DOHH2 (cell line): ENCODE measurements at regions not wholly inside any gene's neighbourhood (a gene's known extent, or its start where the extent isn't known, plus 50 kb on each side); places are given as distances from the start of the nearest gene placed in this dataset.

ENCODE experiments used
- H3F3A ChIP-seq: fragments of 200-600 bp; sonication (generic), shearing (Covaris generic); 2 replicates; pipeline ENCODE4 v1.6.0; 2016; ENCODE audit warnings: antibody characterized with exemption, mild to moderate bottlenecking; ENCODE audit not compliant: control insufficient read depth, insufficient read depth
- H3K27ac ChIP-seq: fragments of 200-600 bp; sonication (generic); 2 replicates; pipeline ENCODE4 v1.5.1; 2014; ENCODE audit warnings: low read depth, mild to moderate bottlenecking, low read length, moderate library complexity
- H3K27me3 ChIP-seq: fragments of 200-600 bp; sonication (generic); 2 replicates; pipeline ENCODE4 v1.6.1; 2014; ENCODE audit warnings: mild to moderate bottlenecking, low read length, mixed read lengths; ENCODE audit not compliant: control insufficient read depth
- H3K36me3 ChIP-seq: fragments of 200-600 bp; sonication (generic); 2 replicates; pipeline ENCODE4 v1.6.1; 2014; ENCODE audit warnings: mild to moderate bottlenecking, low read length, moderate library complexity, mixed read lengths; ENCODE audit not compliant: control insufficient read depth
- H3K4me1 ChIP-seq: fragments of 200-600 bp; sonication (generic); 2 replicates; pipeline ENCODE4 v1.6.1; 2014; ENCODE audit warnings: mild to moderate bottlenecking, low read length, mixed read lengths; ENCODE audit not compliant: control insufficient read depth
- H3K4me2 ChIP-seq: fragments of 200-600 bp; sonication (generic); 2 replicates; pipeline ENCODE4 v1.6.0; 2014; ENCODE audit warnings: mild to moderate bottlenecking, low read length, moderate library complexity
- H3K4me3 ChIP-seq: fragments of 200-600 bp; sonication (generic); 2 replicates; pipeline ENCODE4 v1.5.1; 2014; ENCODE audit warnings: mild to moderate bottlenecking, low read length, mixed read lengths
- H3K79me2 ChIP-seq: fragments of 200-600 bp; sonication (generic); 2 replicates; pipeline ENCODE4 v1.6.1; 2014; ENCODE audit warnings: mild to moderate bottlenecking, low read length, mixed read lengths; ENCODE audit not compliant: control insufficient read depth
- H3K9me2 ChIP-seq: fragments of 200-600 bp; sonication (generic); replicated peaks from 2 replicates; pipeline ENCODE4 v1.6.1; 2014; ENCODE audit warnings: mild to moderate bottlenecking, low read length, mixed read lengths; ENCODE audit not compliant: control insufficient read depth
- H3K9me3 ChIP-seq: fragments of 200-600 bp; sonication (generic); 2 replicates; pipeline ENCODE4 v1.6.1; 2014; ENCODE audit warnings: antibody characterized with exemption, low read length, mixed read lengths; ENCODE audit not compliant: control insufficient read depth, insufficient read depth
- H4K20me1 ChIP-seq: fragments of 200-600 bp; sonication (generic); 2 replicates; pipeline ENCODE4 v1.6.0; 2014; ENCODE audit warnings: low read depth, mild to moderate bottlenecking, antibody characterized with exemption, low read length, moderate library complexity; ENCODE audit not compliant: control insufficient read depth, insufficient read depth
- EZH2phosphoT487 ChIP-seq: fragments of 200-600 bp; sonication (generic); IDR thresholded peaks from 2 replicates; pipeline ENCODE4 v1.6.1; 2017; ENCODE audit warnings: borderline replicate concordance, mild to moderate bottlenecking, antibody characterized with exemption, low read length, moderate library complexity, mixed read lengths
- TF ChIP-seq, protein P1 (sequence below): fragments of 200-600 bp; sonication (generic); IDR thresholded peaks from one replicate; pipeline ENCODE4 v1.5.1; 2014; ENCODE audit warnings: antibody characterized with exemption, mild to moderate bottlenecking, low read depth, low read length; ENCODE audit not compliant: poor library complexity, severe bottlenecking

- no peak overlapping the region for H3K27ac ChIP-seq
Measured at GRCh38 chr4:171644430-171645057, 168.7 kb upstream of the GALNTL6 start.

GRCh38 chr4:171639540-171639939 is 173.7 kb upstream of the GALNTL6 start:
- H3F3A ChIP-seq: no peaks in the 10 kb centered on the region
- no peak overlapping the region for H3K4me3 ChIP-seq

More at GRCh38 chr4:171644430-171645057, 168.7 kb upstream of the GALNTL6 start:
- no peaks in the 10 kb centered on the region for H3K79me2 ChIP-seq
- H3K4me3 ChIP-seq: no peak overlapping the region
- H3K4me2 ChIP-seq: no peak overlapping the region
- no peaks in the 10 kb centered on the region for H3K9me2 ChIP-seq
- H3K36me3 ChIP-seq: no peaks in the 10 kb centered on the region
- H4K20me1 ChIP-seq: no peaks in the 10 kb centered on the region
- TF ChIP-seq, protein P1, sequence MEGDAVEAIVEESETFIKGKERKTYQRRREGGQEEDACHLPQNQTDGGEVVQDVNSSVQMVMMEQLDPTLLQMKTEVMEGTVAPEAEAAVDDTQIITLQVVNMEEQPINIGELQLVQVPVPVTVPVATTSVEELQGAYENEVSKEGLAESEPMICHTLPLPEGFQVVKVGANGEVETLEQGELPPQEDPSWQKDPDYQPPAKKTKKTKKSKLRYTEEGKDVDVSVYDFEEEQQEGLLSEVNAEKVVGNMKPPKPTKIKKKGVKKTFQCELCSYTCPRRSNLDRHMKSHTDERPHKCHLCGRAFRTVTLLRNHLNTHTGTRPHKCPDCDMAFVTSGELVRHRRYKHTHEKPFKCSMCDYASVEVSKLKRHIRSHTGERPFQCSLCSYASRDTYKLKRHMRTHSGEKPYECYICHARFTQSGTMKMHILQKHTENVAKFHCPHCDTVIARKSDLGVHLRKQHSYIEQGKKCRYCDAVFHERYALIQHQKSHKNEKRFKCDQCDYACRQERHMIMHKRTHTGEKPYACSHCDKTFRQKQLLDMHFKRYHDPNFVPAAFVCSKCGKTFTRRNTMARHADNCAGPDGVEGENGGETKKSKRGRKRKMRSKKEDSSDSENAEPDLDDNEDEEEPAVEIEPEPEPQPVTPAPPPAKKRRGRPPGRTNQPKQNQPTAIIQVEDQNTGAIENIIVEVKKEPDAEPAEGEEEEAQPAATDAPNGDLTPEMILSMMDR: no peak
- TF ChIP-seq EZH2phosphoT487: no peak
- no peaks in the 10 kb centered on the region for H3K9me3 ChIP-seq
- no peaks in the 10 kb centered on the region for H3K27me3 ChIP-seq
- no peaks in the 10 kb centered on the region for H3F3A ChIP-seq
- H3K4me1 ChIP-seq: no peaks in the 10 kb centered on the region

DNA sequence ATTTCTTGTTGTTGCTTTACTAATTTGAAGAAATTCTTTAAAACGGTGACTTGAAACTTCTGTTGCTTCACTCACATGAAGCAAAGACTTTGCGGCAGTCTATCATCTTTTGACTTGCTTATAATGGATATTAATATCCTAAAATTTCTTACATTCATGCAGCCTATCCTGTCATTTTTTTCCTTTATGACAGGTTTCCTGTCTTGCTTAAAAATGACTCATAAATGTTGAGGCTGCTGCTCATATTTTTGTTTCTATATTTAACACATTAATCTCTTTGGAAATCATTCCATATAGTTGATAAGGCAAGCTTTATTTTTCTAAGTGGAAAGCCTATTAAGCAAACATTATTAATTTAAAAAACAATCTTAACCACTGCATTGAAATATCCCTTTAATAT is 176.6 kb upstream of the GALNTL6 start:
- no peaks in the 10 kb centered on the region for H3K9me2 ChIP-seq
- H3K4me3 ChIP-seq: no peak overlapping the region
- H3K4me1 ChIP-seq: no peaks in the 10 kb centered on the region
- no peaks in the 10 kb centered on the region for H3K27me3 ChIP-seq
- no peaks in the 10 kb centered on the region for H3K9me3 ChIP-seq
- H3K27ac ChIP-seq: no peak overlapping the region
- no peaks in the 10 kb centered on the region for H3K36me3 ChIP-seq
- H4K20me1 ChIP-seq: no peaks in the 10 kb centered on the region
- no peaks in the 10 kb centered on the region for H3F3A ChIP-seq
- no peaks in the 10 kb centered on the region for H3K79me2 ChIP-seq
- no peak for TF ChIP-seq EZH2phosphoT487
- TF ChIP-seq, protein P1: no peak
- no peak overlapping the region for H3K4me2 ChIP-seq

More at GRCh38 chr4:171639540-171639939, 173.7 kb upstream of the GALNTL6 start:
- TF ChIP-seq EZH2phosphoT487: no peak
- TF ChIP-seq, protein P1: no peak
- Histone ChIP-seq H3K36me3 (no peaks in the 10 kb centered on the region), H3K27ac (no peak overlapping the region), H3K4me2 (no peak overlapping the region), H3K79me2 (no peaks in the 10 kb centered on the region), H4K20me1 (no peaks in the 10 kb centered on the region), H3K9me3 (no peaks in the 10 kb centered on the region), H3K27me3 (no peaks in the 10 kb centered on the region), H3K4me1 (no peaks in the 10 kb centered on the region), H3K9me2 (no peaks in the 10 kb centered on the region)
